Heart left ventricle (tissue), 16 donors: ENCODE measurements at regions not wholly inside any gene's neighbourhood (a gene's known extent, or its start where the extent isn't known, plus 50 kb on each side); places are given as distances from the start of the nearest gene placed in this dataset.

ENCODE experiments used
- ATAC-seq, 4 donors: fragments of 200-7000 bp; cut with Tn5 transposase; one replicate each; pipeline ENCODE4 v1.9.1; 2020 to 2022; ENCODE audit warnings: moderate library complexity in 4 of 4, mild to moderate bottlenecking in 3 of 4, moderate number of reproducible peaks in 1 of 4
- DNase-seq, 5 donors: peaks; one replicate each; pipeline ENCODE4 v3.0.0-alpha.2; 2020
- H3K27ac ChIP-seq, 12 donors: fragments of 200-600 bp; sonication (generic) in 4 of 12; one replicate each; pipeline versions ENCODE4 v1.5.0 to v1.8.0; 2016 to 2022; ENCODE audit warnings: mild to moderate bottlenecking in 2 of 12
- H3K27me3 ChIP-seq, 9 donors: fragments of 200-600 bp; sonication (generic) in 2 of 9; one replicate each; pipeline versions ENCODE4 v1.5.1 to v1.8.0; 2016 to 2022; ENCODE audit warnings: mild to moderate bottlenecking in 3 of 9
- H3K36me3 ChIP-seq, 9 donors: fragments of 200-600 bp; sonication (generic) in 2 of 9; one replicate each; pipeline versions ENCODE4 v1.5.0 to v1.8.0; 2018 to 2022; ENCODE audit warnings: mild to moderate bottlenecking in 2 of 9
- H3K4me1 ChIP-seq, 12 donors: fragments of 200-600 bp; sonication (generic) in 4 of 12; one replicate each; pipeline versions ENCODE4 v1.5.0 to v1.8.0; 2016 to 2022; ENCODE audit warnings: mild to moderate bottlenecking in 3 of 12
- H3K4me3 ChIP-seq, 12 donors: fragments of 200-600 bp; sonication (generic) in 4 of 12; one replicate each; pipeline versions ENCODE4 v1.5.0 to v1.8.0; 2017 to 2022; ENCODE audit warnings: mild to moderate bottlenecking in 9 of 12, moderate library complexity in 4 of 12
- H3K9me3 ChIP-seq, 12 donors: fragments of 200-600 bp; sonication (generic) in 4 of 12; one replicate each; pipeline versions ENCODE4 v1.5.0 to v1.8.0; 2016 to 2022; ENCODE audit warnings: mild to moderate bottlenecking in 1 of 12
- CTCF ChIP-seq, 12 donors: fragments of 200-600 bp; sonication (generic) in 4 of 12; IDR thresholded peaks; one replicate each; pipeline versions ENCODE4 v1.5.0 to v1.8.0; 2018 to 2022; ENCODE audit warnings: antibody characterized with exemption in 12 of 12, mild to moderate bottlenecking in 5 of 12
- POLR2A ChIP-seq, 2 donors: fragments of 450-650 bp; IDR thresholded peaks; one replicate each; pipeline ENCODE4 v1.6.1; 2017; ENCODE audit warnings: antibody characterized with exemption in 2 of 2, mild to moderate bottlenecking in 2 of 2, moderate library complexity in 2 of 2
- WGBS, 4 donors: extraction: QIAGEN DNeasy Blood & Tissue Kit in 2 of 4; methylation state at CpG; one replicate each; pipeline versions ENCODE4 v1.1.5 to v1.1.7; 2013 to 2018; 5-methylcytosine and 5-hydroxymethylcytosine counted together
- intact Hi-C, 10 donors: fragments of 100-400 bp; cut with DNase I; formaldehyde crosslinking; loops; one replicate each; pipeline versions ENCODE4 v1.11.1 to v1.14.2; 2022
- donor health status: ischemic (EF 13 %, LVEDD 7.1; RV severe dilation, severe dysfunction).
- donor health status: healthy with polysubstance abuse.
- donor health status: DM: no; HTN: yes; CAD: no.
- donor health status: DM: no; HTN: no; CAD: no.
- donor health status: ischemic (EF 25% LVEDD 6.9; RV normal size, moderate dysfunction).
- donor health status: ischemic (EF 25% LVEDD 5.7; RV mildly dilated, moderate dysfunction).
- donor health status: healthy.
- donor health status: DM: yes; HTN: yes; CAD: no.
- donor health status: ischemic (EF 35%, LVEDD 5.7; RV mildly dilated, moderate dysfunction).
- donor health status: nonischemic (EF 11% LVEDD 7.7; RV severe dilation, severe dysfunction).
- donor health status: DM: yes; HTN: yes; CAD: no.
- donor health status: PGD.
- donor health status: ischemic (EF 29% LVEDD 5.4; RV normal size, mild dysfunction).
- donor health status: nonischemic (EF 23%, LVEDD 6.1; RV moderate dilation, normal function).

GRCh38 chr12:23423796-23424195 is 525.7 kb downstream of the SOX5 start:
- Histone ChIP-seq H3K9me3 (peaks cover 0 to 4% (median 0%) of the 10 kb centered on the region in 12 donors), H3K36me3 (no peaks in the 10 kb centered on the region), H3K4me3 (no peak overlapping the region), H3K27ac (no peak overlapping the region), H3K27me3 (no peaks in the 10 kb centered on the region), H3K4me1 (no peaks in the 10 kb centered on the region)
- no peak for DNase-seq
- TF ChIP-seq POLR2A (IDR thresholded peaks at IDR 0.05) (no peak), CTCF (IDR thresholded peaks at IDR 0.05) (no peak)
- intact Hi-C loops: no loop called here
- ATAC-seq: no peak
- 50 to 58% (median 53%) methylated on average over 2 of the region's 2 CpGs for WGBS, 4 donors

GRCh38 chr12:23424685-23425084 is 524.8 kb downstream of the SOX5 start:
- no peaks in the 10 kb centered on the region for H3K36me3 ChIP-seq
- 87 to 93% (median 88%) methylated on average over 9 of the region's 9 CpGs for WGBS, 4 donors
- intact Hi-C loops: no loop called here

GRCh38 chr12:23426328-23426727 is 523.1 kb downstream of the SOX5 start:
- Histone ChIP-seq H3K4me1 (no peaks in the 10 kb centered on the region), H3K4me3 (no peak overlapping the region), H3K9me3 (no peaks in the 10 kb centered on the region), H3K36me3 (no peaks in the 10 kb centered on the region), H3K27ac (no peak overlapping the region), H3K27me3 (no peaks in the 10 kb centered on the region)
- DNase-seq: no peak
- 68 to 78% (median 69%) methylated on average over 6 of the region's 6 CpGs for WGBS, 4 donors
- intact Hi-C loops: no loop called here
- ATAC-seq: no peak
- TF ChIP-seq CTCF (IDR thresholded peaks at IDR 0.05) (no peak), POLR2A (IDR thresholded peaks at IDR 0.05) (no peak)

More at GRCh38 chr12:23424685-23425084, 524.8 kb downstream of the SOX5 start:
- no peak for TF ChIP-seq CTCF (IDR thresholded peaks at IDR 0.05)
- TF ChIP-seq POLR2A (IDR thresholded peaks at IDR 0.05): no peak
- Histone ChIP-seq H3K27me3 (no peaks in the 10 kb centered on the region), H3K27ac (no peak overlapping the region), H3K9me3 (no peaks in the 10 kb centered on the region), H3K4me1 (no peaks in the 10 kb centered on the region), H3K4me3 (no peak overlapping the region)
- DNase-seq: no peak
- ATAC-seq: no peak

GRCh38 chr12:23428758-23429157 is 520.7 kb downstream of the SOX5 start:
- intact Hi-C loops: no loop called here

More at GRCh38 chr12:23428758-23429157, 520.7 kb downstream of the SOX5 start:
- H3K4me3 ChIP-seq: no peak overlapping the region
- no peaks in the 10 kb centered on the region for H3K36me3 ChIP-seq
- 74 to 82% (median 78%) methylated on average over 6 of the region's 6 CpGs for WGBS, 4 donors
- H3K27me3 ChIP-seq: no peaks in the 10 kb centered on the region
- TF ChIP-seq CTCF (IDR thresholded peaks at IDR 0.05): no peak
- H3K27ac ChIP-seq: no peak overlapping the region
- H3K9me3 ChIP-seq: no peaks in the 10 kb centered on the region
- ATAC-seq (no peak), DNase-seq (no peak)
- no peaks in the 10 kb centered on the region for H3K4me1 ChIP-seq
